Mesenchymal stem cell (in vitro differentiated cells and primary cell): ENCODE measurements at regions not wholly inside any gene's neighbourhood (a gene's known extent, or its start where the extent isn't known, plus 50 kb on each side); places are given as distances from the start of the nearest gene placed in this dataset.
"Not testable (repeated sequence)": the region's sequence is repeated elsewhere in the genome, so short reads cannot be mapped to it uniquely, and the experiment has no call there.

Experiments
- DNase-seq: peaks from one replicate; pipeline ENCODE4 v3.0.0-alpha.2; 2013
- H2AFZ ChIP-seq: one replicate; pipeline ENCODE4 v1.6.1; 2013; ENCODE audit warnings: low read depth, mild to moderate bottlenecking, control low read depth, inconsistent platforms, low read length, moderate library complexity
- H2AK5ac ChIP-seq: 2 replicates; pipeline ENCODE4 v1.6.1; 2013; ENCODE audit warnings: low read length, moderate library complexity, mild to moderate bottlenecking, inconsistent platforms; ENCODE audit not compliant: severe bottlenecking
- H2BK120ac ChIP-seq: one replicate; pipeline ENCODE4 v1.6.1; 2013; ENCODE audit warnings: low read depth, mild to moderate bottlenecking, inconsistent platforms, low read length, moderate library complexity
- H2BK12ac ChIP-seq, 2 experiments: one replicate each; pipeline ENCODE4 v1.6.1; 2013; ENCODE audit warnings: inconsistent platforms in 2 of 2, low read length in 2 of 2, mild to moderate bottlenecking in 2 of 2, moderate library complexity in 2 of 2, control low read depth in 1 of 2
- H2BK15ac ChIP-seq: one replicate; pipeline ENCODE4 v1.6.1; 2013; ENCODE audit warnings: mild to moderate bottlenecking, low read depth, inconsistent platforms; ENCODE audit not compliant: poor library complexity, severe bottlenecking
- H2BK5ac ChIP-seq: 2 replicates; pipeline ENCODE4 v1.6.1; 2013; ENCODE audit warnings: low read depth, mild to moderate bottlenecking, low read length, control low read depth, inconsistent platforms; ENCODE audit not compliant: poor library complexity, severe bottlenecking
- H3K14ac ChIP-seq, 2 experiments: one replicate each; pipeline ENCODE4 v1.6.1; 2013; ENCODE audit warnings: inconsistent platforms in 2 of 2, low read length in 2 of 2, control low read depth in 1 of 2, mild to moderate bottlenecking in 1 of 2, moderate library complexity in 1 of 2
- H3K18ac ChIP-seq, 2 experiments: one replicate each; pipeline ENCODE4 v1.6.1; 2013; ENCODE audit warnings: inconsistent platforms in 2 of 2, low read length in 2 of 2, control low read depth in 1 of 2, low read depth in 1 of 2, mild to moderate bottlenecking in 1 of 2
- H3K23ac ChIP-seq, 2 experiments: one replicate each; pipeline ENCODE4 v1.6.1; 2013; ENCODE audit warnings: inconsistent platforms in 2 of 2, low read length in 2 of 2, mild to moderate bottlenecking in 2 of 2, moderate library complexity in 2 of 2, control low read depth in 1 of 2
- H3K27ac ChIP-seq: 2 replicates; pipeline ENCODE4 v1.5.1; 2013; ENCODE audit warnings: mild to moderate bottlenecking, moderate library complexity, low read length, control low read depth, inconsistent platforms; ENCODE audit not compliant: poor library complexity, severe bottlenecking
- H3K27me3 ChIP-seq, 2 experiments: 2 replicates each; pipeline versions ENCODE4 v1.6.1 to v1.7.0; 2013; ENCODE audit warnings: low read length in 2 of 2, mild to moderate bottlenecking in 2 of 2, moderate library complexity in 2 of 2, control low read depth in 1 of 2, inconsistent platforms in 1 of 2; ENCODE audit not compliant: control insufficient read depth in 1 of 2, insufficient read depth in 1 of 2
- H3K36me3 ChIP-seq, 2 experiments: 2 replicates each; pipeline versions ENCODE4 v1.6.1 to v1.7.0; 2013; ENCODE audit warnings: low read length in 2 of 2, control low read depth in 1 of 2, inconsistent platforms in 1 of 2, low read depth in 1 of 2, mild to moderate bottlenecking in 1 of 2; ENCODE audit not compliant: insufficient read depth in 2 of 2, control insufficient read depth in 1 of 2
- H3K4ac ChIP-seq, 2 experiments: one replicate each; pipeline ENCODE4 v1.6.1; 2013; ENCODE audit warnings: inconsistent platforms in 2 of 2, low read length in 2 of 2, mild to moderate bottlenecking in 2 of 2, moderate library complexity in 2 of 2, control low read depth in 1 of 2, low read depth in 1 of 2
- H3K4me1 ChIP-seq: 2 replicates; pipeline ENCODE4 v1.6.1; 2013; ENCODE audit warnings: low read depth, low read length, control low read depth; ENCODE audit not compliant: control insufficient read depth, insufficient read depth
- H3K4me2 ChIP-seq: 2 replicates; pipeline ENCODE4 v1.6.1; 2013; ENCODE audit warnings: low read length, mild to moderate bottlenecking, inconsistent platforms; ENCODE audit not compliant: poor library complexity, severe bottlenecking
- H3K4me3 ChIP-seq, 2 experiments: 2 replicates each; pipeline versions ENCODE4 v1.5.1 to v1.7.0; 2013; ENCODE audit warnings: low read length in 2 of 2, mild to moderate bottlenecking in 2 of 2, control low read depth in 1 of 2, low read depth in 1 of 2; ENCODE audit not compliant: insufficient read depth in 1 of 2
- H3K79me1 ChIP-seq: replicated peaks from 2 replicates; pipeline ENCODE4 v1.6.1; 2013; ENCODE audit warnings: mild to moderate bottlenecking, control low read depth, low read length, inconsistent platforms; ENCODE audit not compliant: poor library complexity, severe bottlenecking
- H3K9ac ChIP-seq: 2 replicates; pipeline ENCODE4 v1.7.0; 2013; ENCODE audit warnings: mild to moderate bottlenecking, low read length, moderate library complexity
- H3K9me3 ChIP-seq: 2 replicates; pipeline ENCODE4 v1.7.0; 2013; ENCODE audit warnings: mild to moderate bottlenecking, low read length; ENCODE audit not compliant: control insufficient read depth
- H4K8ac ChIP-seq: one replicate; pipeline ENCODE4 v1.6.1; 2013; ENCODE audit warnings: inconsistent platforms, mild to moderate bottlenecking, low read length, moderate library complexity
- H4K91ac ChIP-seq: one replicate; pipeline ENCODE4 v1.6.1; 2013; ENCODE audit warnings: mild to moderate bottlenecking, low read length, inconsistent platforms
- WGBS: methylation state at CpG from one replicate; pipeline ENCODE4 v1.1.7; 2013; ENCODE audit warnings: mixed read lengths; 5-methylcytosine and 5-hydroxymethylcytosine counted together

- not testable (repeated sequence) for H3K4me3 ChIP-seq, H2AK5ac ChIP-seq, H2BK120ac ChIP-seq, H3K27me3 ChIP-seq, H2BK5ac ChIP-seq, H3K14ac ChIP-seq, H2BK12ac ChIP-seq, H4K8ac ChIP-seq, H3K4me2 ChIP-seq, H4K91ac ChIP-seq, H3K4ac ChIP-seq, H2BK15ac ChIP-seq, H3K36me3 ChIP-seq, H3K4me1 ChIP-seq, H3K9me3 ChIP-seq, H3K27ac ChIP-seq, DNase-seq, H3K79me1 ChIP-seq, H2AFZ ChIP-seq, H3K23ac ChIP-seq, H3K18ac ChIP-seq
- peak overlapping the region; percentile 95 for H3K9ac ChIP-seq
- WGBS: 92% methylated on average over 1 of the region's 1 CpG
Observed at GRCh38 chr16:29196746-29197145, 209.8 kb downstream of the NPIPB11 start.

- H3K9me3 ChIP-seq, H2AFZ ChIP-seq, H2BK5ac ChIP-seq, H3K4ac ChIP-seq, H2BK15ac ChIP-seq, H2BK120ac ChIP-seq, H3K79me1 ChIP-seq, H3K23ac ChIP-seq, H3K27ac ChIP-seq, H2BK12ac ChIP-seq, H4K91ac ChIP-seq, H3K36me3 ChIP-seq, H3K4me1 ChIP-seq, H3K4me2 ChIP-seq, H3K14ac ChIP-seq, H2AK5ac ChIP-seq, H4K8ac ChIP-seq, H3K18ac ChIP-seq, H3K27me3 ChIP-seq: not testable (repeated sequence)
- peak; percentile 60 for DNase-seq
- 74% methylated on average over 15 of the region's 19 CpGs for WGBS
- H3K9ac ChIP-seq: peak overlapping the region; percentile 95
- peak overlapping the region in 1 of 2 experiments; percentile 68 for H3K4me3 ChIP-seq
Observed at GRCh38 chr16:29195116-29195872, 210.4 kb downstream of the LAT start.

- not testable (repeated sequence) for H3K36me3 ChIP-seq, H2BK12ac ChIP-seq, H3K27me3 ChIP-seq, H3K23ac ChIP-seq, H2BK15ac ChIP-seq, H2AK5ac ChIP-seq, H4K91ac ChIP-seq, H2AFZ ChIP-seq, H3K79me1 ChIP-seq, H3K27ac ChIP-seq, H3K4me2 ChIP-seq, H3K4me3 ChIP-seq, H3K9me3 ChIP-seq, DNase-seq, H2BK5ac ChIP-seq, H3K4me1 ChIP-seq, H3K14ac ChIP-seq, H3K4ac ChIP-seq, H4K8ac ChIP-seq, H2BK120ac ChIP-seq, H3K18ac ChIP-seq
- peak overlapping the region; percentile 95 for H3K9ac ChIP-seq
- WGBS: 82% methylated on average over 12 of the region's 21 CpGs
Observed at GRCh38 chr16:29194185-29194844, 209.5 kb downstream of the LAT start.

- not testable (repeated sequence) for H3K79me1 ChIP-seq, H2AK5ac ChIP-seq, H3K27ac ChIP-seq, H3K4ac ChIP-seq, H3K23ac ChIP-seq, H2BK12ac ChIP-seq, H3K4me2 ChIP-seq, H3K4me3 ChIP-seq, H3K9me3 ChIP-seq, DNase-seq, H3K36me3 ChIP-seq, H3K18ac ChIP-seq, H3K27me3 ChIP-seq, H2AFZ ChIP-seq, H3K4me1 ChIP-seq, H4K91ac ChIP-seq, H4K8ac ChIP-seq, H3K14ac ChIP-seq, H3K9ac ChIP-seq, H2BK120ac ChIP-seq, H2BK5ac ChIP-seq, H2BK15ac ChIP-seq
- WGBS: 74% methylated on average over 13 of the region's 13 CpGs
Observed at GRCh38 chr16:29193634-29194033, 208.8 kb downstream of the LAT start.
